H1 (cell line): ENCODE measurements at regions not wholly inside any gene's neighbourhood (a gene's known extent, or its start where the extent isn't known, plus 50 kb on each side); places are given as distances from the start of the nearest gene placed in this dataset.

Source experiments
- CTCF ChIA-PET: fragments of 300-600 bp; sonication (Branson Sonifier 250); formaldehyde crosslinking; loops from one replicate; lab custom pipeline; 2021; ENCODE audit not compliant: partially characterized antibody; lab: Charles Lee
- POLR2A ChIA-PET: fragments of 300-600 bp; sonication (Branson Sonifier 250); formaldehyde crosslinking; loops from one replicate; lab custom pipeline; 2021; ENCODE audit warnings: inconsistent platforms; ENCODE audit not compliant: partially characterized antibody; lab: Charles Lee
- DNase-seq, 2 experiments: peaks; one replicate each; pipeline versions ENCODE4 v3.0.0 to v3.0.0-alpha.2; 2010 to 2022; ENCODE audit warnings: low spot score in 2 of 2, low read depth in 1 of 2, mixed read lengths in 1 of 2
- FAIRE-seq: peaks from 2 replicates; lab custom pipeline; 2011; peaks lifted over from hg19 to GRCh38; lab: Jason Lieb, UNC
- H2AFZ ChIP-seq: 2 replicates; pipeline ENCODE4 v1.8.1; 2012; ENCODE audit warnings: low read length, inconsistent platforms
- H2AK5ac ChIP-seq: 2 replicates; pipeline ENCODE4 v1.6.1; 2013; ENCODE audit warnings: low read depth, low read length
- H2BK120ac ChIP-seq: replicated peaks from 2 replicates; pipeline ENCODE3; 2013; ENCODE audit warnings: low read depth, low read length, inconsistent platforms
- H2BK12ac ChIP-seq: 2 replicates; pipeline ENCODE4 v1.6.1; 2013; ENCODE audit warnings: low read depth, low read length
- H2BK15ac ChIP-seq: 2 replicates; pipeline ENCODE4 v1.6.1; 2013; ENCODE audit warnings: low read length
- H2BK20ac ChIP-seq: 2 replicates; pipeline ENCODE4 v1.6.1; 2013; ENCODE audit warnings: low read length
- H2BK5ac ChIP-seq: 2 replicates; pipeline ENCODE4 v1.6.1; 2013; ENCODE audit warnings: low read depth, low read length
- H3K14ac ChIP-seq: 2 replicates; pipeline ENCODE4 v1.6.1; 2013; ENCODE audit warnings: inconsistent platforms; ENCODE audit not compliant: insufficient read length
- H3K18ac ChIP-seq: 2 replicates; pipeline ENCODE4 v1.6.1; 2013; ENCODE audit warnings: low read length; ENCODE audit errors: extremely low read depth
- H3K23ac ChIP-seq: 2 replicates; pipeline ENCODE4 v1.6.1; 2013; ENCODE audit warnings: inconsistent platforms; ENCODE audit not compliant: insufficient read length
- H3K23me2 ChIP-seq: 2 replicates; pipeline ENCODE4 v1.6.1; 2013; ENCODE audit warnings: low read depth, low read length
- H3K27ac ChIP-seq: 2 replicates; pipeline ENCODE4 v1.6.1; 2011; ENCODE audit warnings: low read depth, low read length, inconsistent platforms
- H3K27me3 ChIP-seq, 4 experiments: replicated peaks in 1 of 4; 1 replicate in 1 of 4; 2 replicates in 3 of 4; pipeline versions ENCODE4 v1.6.1 to v1.8.1; 2011 to 2013; ENCODE audit warnings: low read length in 3 of 4, mild to moderate bottlenecking in 3 of 4, inconsistent platforms in 2 of 4, mixed read lengths in 2 of 4, moderate library complexity in 1 of 4; ENCODE audit not compliant: control insufficient read depth in 3 of 4, insufficient read depth in 3 of 4; ENCODE audit errors: extremely low read depth in 1 of 4
- H3K36me3 ChIP-seq, 4 experiments: 2 replicates each; pipeline versions ENCODE4 v1.6.1 to v1.8.1; 2011 to 2013; ENCODE audit warnings: mild to moderate bottlenecking in 4 of 4, low read length in 3 of 4, moderate library complexity in 2 of 4, control low read depth in 1 of 4, inconsistent platforms in 1 of 4; ENCODE audit not compliant: insufficient read depth in 4 of 4, control insufficient read depth in 2 of 4
- H3K4ac ChIP-seq: replicated peaks from 2 replicates; pipeline ENCODE3; 2013; ENCODE audit warnings: low read length, low read depth, mixed read lengths, inconsistent platforms; ENCODE audit not compliant: insufficient read length
- H3K4me1 ChIP-seq, 4 experiments: replicated peaks in 1 of 4; 1 replicate in 1 of 4; 2 replicates in 3 of 4; pipeline versions ENCODE4 v1.6.1 to v1.8.1; 2011 to 2013; ENCODE audit warnings: low read length in 3 of 4, inconsistent platforms in 2 of 4, mixed read lengths in 1 of 4; ENCODE audit not compliant: insufficient read depth in 4 of 4, control insufficient read depth in 3 of 4
- H3K4me2 ChIP-seq, 2 experiments: 2 replicates each; pipeline versions ENCODE4 v1.6.1 to v1.8.1; 2011 to 2013; ENCODE audit warnings: low read depth in 2 of 2, low read length in 2 of 2, control low read depth in 1 of 2, inconsistent platforms in 1 of 2, mild to moderate bottlenecking in 1 of 2; ENCODE audit not compliant: insufficient read depth in 1 of 2
- H3K4me3 ChIP-seq, 4 experiments: fragments of 200-600, 300-600 bp in 1 of 4; sonication (generic), shearing (Covaris generic), sonication (Bioruptor Twin) in 1 of 4; 2 replicates each; pipeline versions ENCODE4 v1.5.1 to v1.8.1; 2011 to 2016; ENCODE audit warnings: low read length in 4 of 4, low read depth in 3 of 4, control low read depth in 2 of 4, inconsistent platforms in 2 of 4, mild to moderate bottlenecking in 2 of 4, mixed read lengths in 1 of 4, moderate library complexity in 1 of 4; ENCODE audit not compliant: insufficient read depth in 2 of 4; ENCODE audit errors: extremely low read depth in 1 of 4
- H3K56ac ChIP-seq: replicated peaks from 2 replicates; pipeline ENCODE3; 2013; ENCODE audit warnings: low read depth, mild to moderate bottlenecking, mixed read lengths, low read length, inconsistent platforms; ENCODE audit not compliant: insufficient read length
- H3K79me1 ChIP-seq: 2 replicates; pipeline ENCODE4 v1.6.1; 2013; ENCODE audit warnings: low read depth, low read length, control low read depth
- H3K79me2 ChIP-seq, 2 experiments: 2 replicates each; pipeline versions ENCODE4 v1.6.1 to v1.8.1; 2012 to 2013; ENCODE audit warnings: low read length in 2 of 2, mild to moderate bottlenecking in 2 of 2, inconsistent platforms in 1 of 2; ENCODE audit not compliant: insufficient read depth in 2 of 2, control insufficient read depth in 1 of 2
- H3K9ac ChIP-seq, 4 experiments: replicated peaks in 1 of 4; 1 replicate in 1 of 4; 2 replicates in 3 of 4; pipeline versions ENCODE4 v1.6.1 to v1.8.1; 2011 to 2013; ENCODE audit warnings: low read depth in 3 of 4, low read length in 3 of 4, control low read depth in 2 of 4, mild to moderate bottlenecking in 2 of 4, moderate library complexity in 2 of 4, inconsistent platforms in 1 of 4; ENCODE audit errors: extremely low read depth in 1 of 4
- H3K9me3 ChIP-seq, 2 experiments: 2 replicates each; pipeline versions ENCODE4 v1.6.1 to v1.8.1; 2012 to 2013; ENCODE audit warnings: mild to moderate bottlenecking in 2 of 2, moderate library complexity in 2 of 2, control low read depth in 1 of 2, inconsistent platforms in 1 of 2, low read depth in 1 of 2, low read length in 1 of 2, mixed read lengths in 1 of 2; ENCODE audit not compliant: insufficient read depth in 2 of 2
- H4K20me1 ChIP-seq, 2 experiments: replicated peaks in 1 of 2; 2 replicates each; pipeline versions ENCODE3 to v1.8.1; 2011 to 2013; ENCODE audit warnings: inconsistent platforms in 2 of 2, low read length in 2 of 2, mild to moderate bottlenecking in 1 of 2; ENCODE audit not compliant: insufficient read depth in 2 of 2, control insufficient read depth in 1 of 2
- H4K5ac ChIP-seq: 2 replicates; pipeline ENCODE4 v1.6.1; 2013; ENCODE audit warnings: low read length, low read depth, mixed read lengths, inconsistent platforms; ENCODE audit not compliant: insufficient read length
- H4K8ac ChIP-seq: 2 replicates; pipeline ENCODE4 v1.8.0; 2013; ENCODE audit warnings: mild to moderate bottlenecking, moderate library complexity, low read length, inconsistent platforms; ENCODE audit not compliant: insufficient read depth; ENCODE audit errors: extremely low read depth
- H4K91ac ChIP-seq: replicated peaks from 2 replicates; pipeline ENCODE3; 2013; ENCODE audit warnings: low read length, mixed read lengths, inconsistent platforms; ENCODE audit not compliant: insufficient read length
- ASH2L ChIP-seq: fragments of 200-600, 300-600 bp; sonication (generic); IDR thresholded peaks from one replicate; pipeline ENCODE4 v1.7.1; 2017; ENCODE audit warnings: low read length
- BACH1 ChIP-seq: IDR thresholded peaks from 2 replicates; pipeline ENCODE4 v1.6.1; 2012; ENCODE audit warnings: low read length, improper control_type of control experiment
- CHD1 ChIP-seq: IDR thresholded peaks from 2 replicates; pipeline ENCODE4 v1.6.1; 2012; ENCODE audit warnings: low read depth, low read length, improper control_type of control experiment
- GABPA ChIP-seq: IDR thresholded peaks from 2 replicates; pipeline ENCODE4 v1.6.1; 2011; ENCODE audit warnings: mild to moderate bottlenecking, low read length, moderate library complexity, borderline replicate concordance; ENCODE audit not compliant: insufficient read depth
- HDAC2 ChIP-seq, 2 experiments: fragments of 300-600 bp in 1 of 2; sonication (generic) in 1 of 2; IDR thresholded peaks; 2 replicates each; pipeline ENCODE4 v1.6.1; 2011 to 2012; ENCODE audit warnings: low read depth in 2 of 2, low read length in 2 of 2, mild to moderate bottlenecking in 2 of 2, moderate library complexity in 2 of 2, borderline replicate concordance in 1 of 2, inconsistent platforms in 1 of 2
- HDAC6 ChIP-seq: IDR thresholded peaks from one replicate; pipeline ENCODE4 v1.7.1; 2012; ENCODE audit warnings: low read depth, mild to moderate bottlenecking, inconsistent platforms, low read length, moderate library complexity
- JUND ChIP-seq: IDR thresholded peaks from 2 replicates; pipeline ENCODE4 v1.6.1; 2011; ENCODE audit warnings: mild to moderate bottlenecking, improper control_type of control experiment, low read length
- NANOG ChIP-seq: IDR thresholded peaks from 2 replicates; pipeline ENCODE4 v1.6.1; 2011; ENCODE audit warnings: low read length, low read depth, mild to moderate bottlenecking, inconsistent platforms; ENCODE audit not compliant: insufficient read depth, poor library complexity, severe bottlenecking
- RBBP5 ChIP-seq: IDR thresholded peaks from 2 replicates; pipeline ENCODE4 v1.7.1; 2012; ENCODE audit warnings: low read depth, mild to moderate bottlenecking, inconsistent platforms, low read length, moderate library complexity, borderline replicate concordance
- RNF2 ChIP-seq: fragments of 200-900, 300-1000 bp; sonication (generic); IDR thresholded peaks from 2 replicates; pipeline ENCODE4 v1.7.1; 2016; ENCODE audit warnings: borderline replicate concordance, low read depth, mild to moderate bottlenecking, antibody characterized with exemption, low read length; ENCODE audit not compliant: poor library complexity, severe bottlenecking; ENCODE audit errors: missing control alignments
- SP2 ChIP-seq: IDR thresholded peaks from 2 replicates; pipeline ENCODE4 v1.6.1; 2012; ENCODE audit warnings: mild to moderate bottlenecking, low read length, inconsistent platforms
- WGBS, 2 experiments: shearing (Covaris generic) in 1 of 2; methylation state at CpG; one replicate each; pipeline versions ENCODE4 v1.1.6 to v1.1.7; 2013 to 2015; ENCODE audit warnings: low lambda C conversion rate in 2 of 2, mixed read lengths in 2 of 2, inconsistent platforms in 1 of 2, low coverage in 1 of 2, missing lambda C conversion rate in 1 of 2; ENCODE audit not compliant: insufficient replicate concordance in 2 of 2, insufficient coverage in 1 of 2, insufficient read length in 1 of 2; ENCODE audit errors: extremely low coverage in 1 of 2, missing lambda C conversion rate in 1 of 2; 5-methylcytosine and 5-hydroxymethylcytosine counted together
- TF ChIP-seq, protein P1 (sequence below): IDR thresholded peaks from 2 replicates; pipeline ENCODE4 v1.6.1; 2012; ENCODE audit warnings: inconsistent platforms

DNA sequence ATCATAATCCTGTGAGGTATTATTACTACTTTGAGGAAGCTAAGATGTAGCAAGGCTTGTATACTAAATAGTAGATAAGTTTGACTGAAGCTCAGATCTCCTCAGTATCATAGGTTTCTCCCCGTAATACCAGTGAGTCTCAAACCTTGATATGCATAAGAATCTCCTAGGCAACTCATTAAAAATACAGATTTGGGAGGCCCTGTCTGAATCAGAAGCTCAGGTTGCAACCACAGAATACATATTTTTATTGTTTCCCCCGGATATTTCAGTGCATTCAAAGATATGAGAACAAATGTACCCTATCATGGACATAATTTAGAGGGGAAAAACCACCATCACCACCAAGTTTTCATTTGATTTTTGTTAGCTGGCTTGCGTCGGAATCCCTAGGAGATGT, 242.1 kb upstream of the C2CD4B start:
- no peak overlapping the region for H3K4me3 ChIP-seq
- no peak overlapping the region for H2BK120ac ChIP-seq
- H3K36me3 ChIP-seq = no peaks in the 10 kb centered on the region
- H3K4me1 ChIP-seq = peaks cover 0 to under 1% (median 0%) of the 10 kb centered on the region in 4 experiments; a peak in 1 of 7 replicates
- no peak overlapping the region for H3K14ac ChIP-seq
- no peak overlapping the region for H3K23ac ChIP-seq
- no peak overlapping the region for H2BK5ac ChIP-seq
- no peak overlapping the region for H3K56ac ChIP-seq
- no peak overlapping the region for H2BK20ac ChIP-seq
- H2BK15ac ChIP-seq = no peak overlapping the region
- no peak overlapping the region for H4K91ac ChIP-seq
- H2AK5ac ChIP-seq = no peak overlapping the region
- no peak overlapping the region for H4K8ac ChIP-seq
- peaks cover 0 to 7% of the 10 kb centered on the region in 2 experiments; a peak in 1 of 4 replicates for H3K79me2 ChIP-seq
- DNase-seq (no peak), FAIRE-seq (no peak)
- H3K4ac ChIP-seq = no peak overlapping the region
- H2AFZ ChIP-seq = no peak overlapping the region
- no peak overlapping the region for H3K9ac ChIP-seq
- no peak overlapping the region for H2BK12ac ChIP-seq
- ChIA-PET POLR2A (interaction anchor here (1.2 kb wide), 1 partner anchor 9 kb away, joined by 3 read pairs; no protein-coding TSS in a partner anchor), CTCF (interaction anchor here (0.9 to 2.0 kb wide), 4 partner anchors 15 to 335 kb away, joined by 3 to 5 read pairs (median 4); no protein-coding TSS in a partner anchor)
- H3K9me3 ChIP-seq = no peaks in the 10 kb centered on the region
- H3K27me3 ChIP-seq = no peaks in the 10 kb centered on the region
- peaks cover 3% of the 10 kb centered on the region for H3K79me1 ChIP-seq
- 91% methylated on average over 4 of the region's 4 CpGs; no CpG with 5 or more reads in 1 of the 2 experiments for WGBS, 2 experiments
- H3K4me2 ChIP-seq = no peak overlapping the region
- no peak overlapping the region for H3K18ac ChIP-seq
- H4K5ac ChIP-seq = no peak overlapping the region
- no peak overlapping the region for H3K27ac ChIP-seq
- H3K23me2 ChIP-seq = no peaks in the 10 kb centered on the region; the same call in 1 of the 2 replicates
- peaks cover 0 to 1% of the 10 kb centered on the region in 2 experiments for H4K20me1 ChIP-seq
- TF ChIP-seq, protein P1, sequence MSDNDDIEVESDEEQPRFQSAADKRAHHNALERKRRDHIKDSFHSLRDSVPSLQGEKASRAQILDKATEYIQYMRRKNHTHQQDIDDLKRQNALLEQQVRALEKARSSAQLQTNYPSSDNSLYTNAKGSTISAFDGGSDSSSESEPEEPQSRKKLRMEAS = no peak
- no peak for TF ChIP-seq CHD1
- TF ChIP-seq HDAC6 = no peak
- no peak for TF ChIP-seq NANOG
- TF ChIP-seq GABPA = no peak
- no peak for TF ChIP-seq RBBP5
- TF ChIP-seq JUND = no peak
- TF ChIP-seq ASH2L = no peak
- no peak for TF ChIP-seq SP2
- no peak for TF ChIP-seq HDAC2 (IDR thresholded peaks at IDR 0.05; ENCODE audit: borderline replicate concordance in 1 of 2, low read depth in 2 of 2, low read length in 2 of 2)
- TF ChIP-seq BACH1 = no peak
- no peak for TF ChIP-seq RNF2
